DND-41 (cell line): ENCODE measurements at regions not wholly inside any gene's neighbourhood (a gene's known extent, or its start where the extent isn't known, plus 50 kb on each side); places are given as distances from the start of the nearest gene placed in this dataset.

Experiments
- ATAC-seq: fragments of 200-7000 bp; cut with Tn5 transposase; 3 replicates; pipeline ENCODE4 v1.9.1; 2021; ENCODE audit warnings: low read depth; ENCODE audit not compliant: insufficient read depth
- DNase-seq: peaks from one replicate; pipeline ENCODE4 v3.0.0-alpha.2; 2020
- H2AFZ ChIP-seq: 2 replicates; pipeline ENCODE4 v1.6.0; 2012; ENCODE audit warnings: low read depth, low read length
- H3K27ac ChIP-seq: 2 replicates; pipeline ENCODE4 v1.5.1; 2012; ENCODE audit warnings: low read length, inconsistent platforms
- H3K27me3 ChIP-seq: fragments of 200-600 bp; sonication (generic); 2 replicates; pipeline ENCODE4 v1.6.0; 2012; ENCODE audit warnings: low read length, mild to moderate bottlenecking, inconsistent platforms; ENCODE audit not compliant: insufficient read depth, poor library complexity
- H3K36me3 ChIP-seq: 2 replicates; pipeline ENCODE4 v1.5.1; 2012; ENCODE audit warnings: low read length, inconsistent platforms; ENCODE audit not compliant: insufficient read depth
- H3K4me1 ChIP-seq: 2 replicates; pipeline ENCODE4 v1.5.1; 2012; ENCODE audit warnings: mild to moderate bottlenecking, low read length; ENCODE audit not compliant: insufficient read depth
- H3K4me2 ChIP-seq: 2 replicates; pipeline ENCODE4 v1.6.0; 2012; ENCODE audit warnings: mild to moderate bottlenecking, moderate library complexity, low read length, inconsistent platforms; ENCODE audit not compliant: insufficient read depth
- H3K4me3 ChIP-seq, 2 experiments: fragments of 200-600 bp in 1 of 2; shearing (Covaris generic) in 1 of 2; 2 replicates each; pipeline ENCODE4 v1.5.1; 2012 to 2016; ENCODE audit warnings: inconsistent platforms in 2 of 2, low read length in 2 of 2, mild to moderate bottlenecking in 2 of 2, low read depth in 1 of 2, moderate library complexity in 1 of 2
- H3K79me2 ChIP-seq: 2 replicates; pipeline ENCODE4 v1.6.0; 2012; ENCODE audit warnings: low read length, inconsistent platforms; ENCODE audit not compliant: insufficient read depth
- H3K9ac ChIP-seq: 2 replicates; pipeline ENCODE4 v1.6.0; 2012; ENCODE audit warnings: low read depth, mild to moderate bottlenecking, inconsistent platforms, low read length, moderate library complexity
- H3K9me3 ChIP-seq: 2 replicates; pipeline ENCODE4 v1.5.1; 2012; ENCODE audit warnings: low read length, moderate library complexity, mild to moderate bottlenecking, inconsistent platforms; ENCODE audit not compliant: insufficient read depth, severe bottlenecking
- H4K20me1 ChIP-seq: 2 replicates; pipeline ENCODE4 v1.6.0; 2012; ENCODE audit warnings: low read length; ENCODE audit not compliant: insufficient read depth
- CTCF ChIP-seq: IDR thresholded peaks from 2 replicates; pipeline ENCODE4 v1.5.1; 2012; ENCODE audit warnings: borderline replicate concordance, low read length, moderate library complexity, mild to moderate bottlenecking; ENCODE audit not compliant: poor library complexity, severe bottlenecking; ENCODE audit errors: extremely low read depth
- EZH2 ChIP-seq: IDR thresholded peaks from 3 replicates; pipeline ENCODE4 v1.6.1; 2012; ENCODE audit warnings: borderline replicate concordance, low read depth, mild to moderate bottlenecking, moderate library complexity, low read length, inconsistent platforms; ENCODE audit not compliant: severe bottlenecking

DNA sequence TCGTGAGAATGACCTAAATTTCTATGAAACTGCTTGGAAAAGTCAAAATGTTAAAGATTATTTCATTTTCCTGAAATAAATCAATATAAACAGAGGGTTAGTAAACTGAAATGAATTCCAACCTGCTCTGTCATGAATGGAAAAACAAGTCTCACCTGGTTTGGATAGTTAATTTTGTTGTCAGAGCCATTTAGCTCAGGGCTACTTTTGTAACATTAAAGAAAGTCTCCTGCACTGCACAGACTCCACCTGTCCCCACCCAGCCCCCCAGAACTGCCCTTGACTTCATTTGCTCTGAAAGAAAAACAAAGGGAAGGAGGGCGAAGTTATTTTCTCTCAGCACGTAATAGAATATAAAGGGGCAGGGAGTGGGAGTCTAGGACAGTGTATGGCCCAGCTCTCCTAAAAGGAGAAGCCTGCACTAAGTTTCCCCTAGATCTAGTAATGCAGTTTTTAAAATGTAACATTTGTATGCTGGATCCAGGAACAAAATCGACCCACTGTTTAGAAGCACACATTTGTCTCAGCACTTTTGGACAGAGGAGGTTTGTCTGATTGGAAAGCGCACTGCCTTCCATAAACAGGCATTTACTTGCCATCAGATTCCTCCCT, 54.2 kb upstream of the ACSL3 start:
- H3K27ac ChIP-seq, result no peak overlapping the region
- TF ChIP-seq EZH2 (no peak), CTCF (no peak)
- no peak overlapping the region for H3K9ac ChIP-seq
- no peak overlapping the region for H3K4me2 ChIP-seq
- no peaks in the 10 kb centered on the region for H3K36me3 ChIP-seq
- H2AFZ ChIP-seq, result no peak overlapping the region; the same call in 1 of the 2 replicates
- no peak overlapping the region for H3K4me3 ChIP-seq
- no peaks in the 10 kb centered on the region for H3K4me1 ChIP-seq
- DNase-seq (no peak), ATAC-seq (no peak)
- H3K79me2 ChIP-seq, result no peaks in the 10 kb centered on the region
- H3K27me3 ChIP-seq, result no peaks in the 10 kb centered on the region
- H4K20me1 ChIP-seq, result no peaks in the 10 kb centered on the region
- H3K9me3 ChIP-seq, result no peaks in the 10 kb centered on the region

DNA sequence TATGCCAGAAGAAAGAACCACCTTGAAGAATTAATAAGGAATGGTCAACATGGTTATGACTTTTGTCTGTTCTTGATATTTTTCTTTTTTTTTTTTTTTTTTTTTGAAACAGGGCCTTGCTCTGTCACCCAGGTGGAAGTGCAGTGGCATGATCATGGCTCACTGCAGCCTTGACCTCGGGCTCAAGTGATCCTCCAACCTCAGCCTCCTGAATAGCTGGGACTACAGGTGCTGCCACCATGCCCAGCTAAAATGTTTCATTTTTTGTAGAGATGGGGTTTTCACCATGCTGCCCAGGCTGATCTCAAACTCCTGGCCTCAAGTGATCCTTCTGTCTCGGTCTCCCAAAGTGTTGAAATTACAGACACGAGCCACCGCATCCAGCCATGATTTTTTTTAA, 53.4 kb upstream of the ACSL3 start:
- Histone ChIP-seq H3K27ac (no peak overlapping the region), H3K36me3 (no peaks in the 10 kb centered on the region), H3K9me3 (no peaks in the 10 kb centered on the region), H3K4me1 (no peaks in the 10 kb centered on the region), H2AFZ (no peak overlapping the region), H3K27me3 (no peaks in the 10 kb centered on the region), H3K79me2 (no peaks in the 10 kb centered on the region), H3K4me3 (no peak overlapping the region), H4K20me1 (no peaks in the 10 kb centered on the region), H3K9ac (no peak overlapping the region), H3K4me2 (no peak overlapping the region)
- ATAC-seq (no peak), DNase-seq (no peak)
- no peak for TF ChIP-seq EZH2
- no peak for TF ChIP-seq CTCF

DNA sequence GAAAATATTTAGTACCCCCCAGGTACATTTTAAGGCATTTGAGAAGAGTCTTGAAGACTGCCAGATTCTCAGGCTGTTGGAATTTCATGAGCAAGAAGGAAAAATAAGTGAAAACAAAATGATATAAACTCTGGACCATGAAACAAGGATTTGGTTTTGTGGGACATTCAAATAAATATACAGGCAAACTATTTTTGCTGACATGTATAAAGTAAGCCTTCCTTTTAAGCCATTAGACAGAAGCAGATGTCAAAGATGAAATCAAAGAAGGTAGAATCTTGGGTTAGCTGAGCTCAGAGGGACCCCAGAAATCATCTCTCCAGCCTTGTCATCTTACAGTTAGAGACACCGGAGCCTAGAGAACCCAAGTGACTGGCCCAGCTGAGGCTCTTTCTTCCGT, 51.3 kb upstream of the ACSL3 start:
- TF ChIP-seq CTCF (no peak), EZH2 (no peak)
- Histone ChIP-seq H3K4me3 (no peak overlapping the region), H3K36me3 (no peaks in the 10 kb centered on the region), H4K20me1 (no peaks in the 10 kb centered on the region), H2AFZ (no peak overlapping the region), H3K79me2 (no peaks in the 10 kb centered on the region), H3K27me3 (no peaks in the 10 kb centered on the region), H3K9me3 (no peaks in the 10 kb centered on the region), H3K4me1 (no peaks in the 10 kb centered on the region), H3K27ac (no peak overlapping the region), H3K9ac (no peak overlapping the region), H3K4me2 (no peak overlapping the region)
- DNase-seq (no peak), ATAC-seq (no peak)

DNA sequence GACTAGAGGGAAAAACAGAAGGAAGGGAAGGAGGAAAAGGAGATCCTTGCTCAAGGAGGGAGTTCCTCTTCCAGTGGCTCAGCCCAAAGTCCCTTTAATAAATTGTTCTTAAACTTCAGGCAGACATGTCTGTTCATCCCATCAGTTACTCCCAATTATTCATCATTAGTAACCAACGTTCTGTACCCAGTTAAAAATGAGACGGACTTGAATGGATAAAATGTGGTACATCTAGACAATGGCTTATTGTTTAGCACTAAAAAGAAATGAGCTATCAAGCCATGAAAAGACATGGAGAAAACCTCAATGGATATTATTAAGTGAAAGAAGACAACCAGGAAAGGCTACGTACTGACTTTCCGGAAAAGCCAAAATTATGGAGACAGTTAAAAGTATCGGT, 50.8 kb upstream of the ACSL3 start:
- Histone ChIP-seq H3K9me3 (no peaks in the 10 kb centered on the region), H3K36me3 (no peaks in the 10 kb centered on the region), H2AFZ (no peak overlapping the region), H3K4me3 (no peak overlapping the region), H3K9ac (no peak overlapping the region), H3K27me3 (no peaks in the 10 kb centered on the region), H3K4me2 (no peak overlapping the region), H3K79me2 (no peaks in the 10 kb centered on the region), H3K4me1 (no peaks in the 10 kb centered on the region), H4K20me1 (no peaks in the 10 kb centered on the region), H3K27ac (no peak overlapping the region)
- DNase-seq (no peak), ATAC-seq (no peak)
- TF ChIP-seq EZH2 (no peak), CTCF (no peak)
